ENCODE measurements at regions not wholly inside any gene's neighbourhood (a gene's known extent, or its start where the extent isn't known, plus 50 kb on each side); places are given as distances from the start of the nearest gene placed in this dataset.

GRCh38 chr22:22710719-22711531 is 66.5 kb downstream of the GGTLC2 start:
- H3K4me1 ChIP-seq (ENCODE audit: insufficient read depth, low read length), result no peaks in the 10 kb centered on the region
- no peak for DNase-seq (ENCODE audit: insufficient read length, low spot score, missing footprints)
- peak; percentile 91 for TF ChIP-seq CTCF (IDR thresholded peaks at IDR 0.05; ENCODE audit: extremely low read depth, low read depth, low read length)
- no peak overlapping the region for H3K4me3 ChIP-seq (ENCODE audit: insufficient read depth, low read length)
- H4K20me1 ChIP-seq (ENCODE audit: insufficient read depth, low read length), result peaks cover 4% of the 10 kb centered on the region
- H3K27ac ChIP-seq (ENCODE audit: low read depth, low read length), result no peak overlapping the region
- no peak overlapping the region for H2AFZ ChIP-seq (ENCODE audit: low read length)
- H3K36me3 ChIP-seq (ENCODE audit: insufficient read depth, low read length), result no peaks in the 10 kb centered on the region
- H3K9me3 ChIP-seq (ENCODE audit: low read depth, low read length), result no peaks in the 10 kb centered on the region
- H3K4me2 ChIP-seq (ENCODE audit: insufficient read depth, low read length), result no peak overlapping the region
- H3K27me3 ChIP-seq (ENCODE audit: insufficient read depth, low read length), result peaks cover 3% of the 10 kb centered on the region
- H3K79me2 ChIP-seq (ENCODE audit: insufficient read depth, low read length), result no peaks in the 10 kb centered on the region

- no peak for DNase-seq (ENCODE audit: insufficient read length, low spot score, missing footprints)
- no peak overlapping the region for H3K27ac ChIP-seq (ENCODE audit: low read depth, low read length)
- no peak for TF ChIP-seq CTCF (IDR thresholded peaks at IDR 0.05; ENCODE audit: extremely low read depth, low read depth, low read length)
- peaks cover 4% of the 10 kb centered on the region for H4K20me1 ChIP-seq (ENCODE audit: insufficient read depth, low read length)
- H3K4me3 ChIP-seq (ENCODE audit: insufficient read depth, low read length), result no peak overlapping the region
- peaks cover 3% of the 10 kb centered on the region for H3K27me3 ChIP-seq (ENCODE audit: insufficient read depth, low read length)
- H2AFZ ChIP-seq (ENCODE audit: low read length), result no peak overlapping the region
- H3K36me3 ChIP-seq (ENCODE audit: insufficient read depth, low read length), result no peaks in the 10 kb centered on the region
- no peaks in the 10 kb centered on the region for H3K4me1 ChIP-seq (ENCODE audit: insufficient read depth, low read length)
- no peak overlapping the region for H3K4me2 ChIP-seq (ENCODE audit: insufficient read depth, low read length)
- no peaks in the 10 kb centered on the region for H3K9me3 ChIP-seq (ENCODE audit: low read depth, low read length)
- no peaks in the 10 kb centered on the region for H3K79me2 ChIP-seq (ENCODE audit: insufficient read depth, low read length)
These were observed 67.1 kb downstream of the GGTLC2 start for GRCh38 chr22:22711532-22711913.

- Histone ChIP-seq H3K79me2 (ENCODE audit: insufficient read depth, low read length) (no peaks in the 10 kb centered on the region), H3K27me3 (ENCODE audit: insufficient read depth, low read length) (no peaks in the 10 kb centered on the region), H3K36me3 (ENCODE audit: insufficient read depth, low read length) (no peaks in the 10 kb centered on the region), H4K20me1 (ENCODE audit: insufficient read depth, low read length) (peaks cover 4% of the 10 kb centered on the region), H3K4me2 (ENCODE audit: insufficient read depth, low read length) (no peak overlapping the region), H2AFZ (ENCODE audit: low read length) (no peak overlapping the region), H3K4me3 (ENCODE audit: insufficient read depth, low read length) (no peak overlapping the region), H3K27ac (ENCODE audit: low read depth, low read length) (no peak overlapping the region), H3K9me3 (ENCODE audit: low read depth, low read length) (no peaks in the 10 kb centered on the region), H3K4me1 (ENCODE audit: insufficient read depth, low read length) (no peaks in the 10 kb centered on the region)
- no peak for DNase-seq (ENCODE audit: insufficient read length, low spot score, missing footprints)
- TF ChIP-seq CTCF (IDR thresholded peaks at IDR 0.05; ENCODE audit: extremely low read depth, low read depth, low read length), result no peak
These were observed 67.8 kb downstream of the GGTLC2 start for GRCh38 chr22:22712092-22712658.

- Histone ChIP-seq H2AFZ (ENCODE audit: low read length) (no peak overlapping the region), H3K27me3 (ENCODE audit: insufficient read depth, low read length) (no peaks in the 10 kb centered on the region), H4K20me1 (ENCODE audit: insufficient read depth, low read length) (peaks cover 4% of the 10 kb centered on the region), H3K79me2 (ENCODE audit: insufficient read depth, low read length) (no peaks in the 10 kb centered on the region), H3K9me3 (ENCODE audit: low read depth, low read length) (no peaks in the 10 kb centered on the region), H3K4me3 (ENCODE audit: insufficient read depth, low read length) (no peak overlapping the region), H3K36me3 (ENCODE audit: insufficient read depth, low read length) (no peaks in the 10 kb centered on the region), H3K4me1 (ENCODE audit: insufficient read depth, low read length) (no peaks in the 10 kb centered on the region), H3K4me2 (ENCODE audit: insufficient read depth, low read length) (no peak overlapping the region), H3K27ac (ENCODE audit: low read depth, low read length) (no peak overlapping the region)
- no peak for TF ChIP-seq CTCF (IDR thresholded peaks at IDR 0.05; ENCODE audit: extremely low read depth, low read depth, low read length)
- no peak for DNase-seq (ENCODE audit: insufficient read length, low spot score, missing footprints)
These were observed 68.4 kb downstream of the GGTLC2 start for GRCh38 chr22:22712666-22713365.
